ENCODE measurements at regions not wholly inside any gene's neighbourhood (a gene's known extent, or its start where the extent isn't known, plus 50 kb on each side); places are given as distances from the start of the nearest gene placed in this dataset.

DNA sequence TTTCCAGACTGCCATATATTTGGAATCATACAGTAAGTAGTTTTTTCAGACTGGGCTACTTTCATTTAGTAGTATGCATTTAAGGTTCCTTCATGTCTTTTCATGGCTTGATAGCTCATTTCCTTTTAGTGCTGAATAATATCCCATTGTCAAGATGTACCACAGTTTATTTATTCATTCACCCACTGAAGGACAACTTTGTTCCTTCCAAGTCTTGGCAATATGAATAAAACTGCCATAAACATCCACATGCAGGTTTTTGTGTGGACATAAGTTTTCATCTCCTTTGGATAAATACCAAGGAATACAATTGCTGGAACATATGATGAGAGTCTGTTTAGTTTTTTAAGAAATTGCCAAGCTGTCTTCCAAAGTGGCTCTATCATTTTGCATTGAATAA is 366.4 kb upstream of the NFIA start:
- TF ChIP-seq CTCF (IDR thresholded peaks at IDR 0.05; ENCODE audit: low read depth, low read length, missing control alignments): no peak
- no peak for DNase-seq (ENCODE audit: low read depth)
- H3K4me3 ChIP-seq (ENCODE audit: low read depth, low read length): no peak overlapping the region
- in situ Hi-C loops (cut with HindIII; ENCODE audit: low sequenced_read_pairs): no loop called here

DNA sequence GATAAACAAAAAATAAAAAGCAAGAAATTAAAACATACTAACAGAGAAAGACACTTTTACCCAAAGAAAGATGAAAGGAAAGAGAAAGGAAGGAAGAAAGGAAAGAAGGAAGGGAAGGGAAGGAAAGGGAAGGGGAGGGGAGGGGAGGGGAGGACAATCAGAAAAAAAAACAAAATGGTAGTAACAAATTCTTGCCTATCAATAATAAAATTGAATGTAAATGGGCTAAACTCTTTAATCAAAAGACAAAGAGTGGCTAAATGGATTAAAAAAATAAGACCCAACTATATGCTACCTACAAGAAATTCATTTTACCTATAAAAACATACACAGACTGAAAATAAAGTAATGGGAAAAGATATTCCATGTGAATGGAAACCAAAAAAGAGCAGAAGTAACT is 372.9 kb upstream of the NFIA start:
- no peak overlapping the region for H3K4me3 ChIP-seq (ENCODE audit: low read depth, low read length)
- in situ Hi-C loops (cut with HindIII; ENCODE audit: low sequenced_read_pairs): no loop called here
- DNase-seq (ENCODE audit: low read depth): no peak
- no peak for TF ChIP-seq CTCF (IDR thresholded peaks at IDR 0.05; ENCODE audit: low read depth, low read length, missing control alignments)

GRCh38 chr1:60705026-60705425 is 377.3 kb upstream of the NFIA start:
- in situ Hi-C loops (cut with HindIII; ENCODE audit: low sequenced_read_pairs): no loop called here
- no peak for DNase-seq (ENCODE audit: low read depth)
- H3K4me3 ChIP-seq (ENCODE audit: low read depth, low read length): no peak overlapping the region
- no peak for TF ChIP-seq CTCF (IDR thresholded peaks at IDR 0.05; ENCODE audit: low read depth, low read length, missing control alignments)

DNA sequence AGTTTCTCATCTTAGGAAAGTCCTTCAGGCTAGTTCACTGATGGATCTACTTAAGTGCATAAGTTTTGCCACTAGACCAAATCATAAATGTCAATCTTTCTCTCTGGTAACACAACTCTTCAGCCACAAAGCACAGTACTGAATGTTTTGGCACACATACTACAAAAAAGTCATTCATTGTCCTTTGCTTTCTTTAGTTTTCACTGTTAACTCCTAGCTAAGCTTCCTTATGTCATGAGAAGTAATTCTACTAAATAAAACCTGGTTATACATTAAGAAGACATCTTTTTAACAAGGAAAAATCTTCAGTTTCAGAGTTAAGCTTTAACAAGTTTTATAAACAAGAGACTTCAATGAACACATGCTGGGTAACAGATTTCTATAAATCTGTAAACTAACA is 379.2 kb upstream of the NFIA start:
- no peak overlapping the region for H3K4me3 ChIP-seq (ENCODE audit: low read depth, low read length)
- DNase-seq (ENCODE audit: low read depth): no peak
- in situ Hi-C loops (cut with HindIII; ENCODE audit: low sequenced_read_pairs): no loop called here
- TF ChIP-seq CTCF (IDR thresholded peaks at IDR 0.05; ENCODE audit: low read depth, low read length, missing control alignments): no peak

DNA sequence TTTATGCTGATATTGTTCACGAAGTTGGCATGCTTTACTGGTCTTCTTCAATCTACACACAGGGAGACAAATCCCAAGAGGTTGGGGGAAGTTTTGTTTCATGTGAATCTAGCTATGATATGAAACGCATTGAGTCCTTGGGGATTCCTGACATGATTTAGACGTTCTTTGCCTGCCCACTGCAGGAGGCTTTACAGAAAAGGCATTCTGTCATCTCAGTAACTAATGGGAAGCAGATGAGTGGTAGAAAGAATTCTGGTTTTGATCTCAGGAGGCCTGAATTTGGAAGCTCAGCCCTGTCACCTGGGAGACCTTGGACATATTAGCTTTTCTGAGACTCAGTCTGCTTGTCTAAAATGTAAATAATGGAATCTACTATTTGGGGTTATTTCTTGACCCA is 383.0 kb upstream of the NFIA start:
- in situ Hi-C loops (cut with HindIII; ENCODE audit: low sequenced_read_pairs): no loop called here
- no peak for DNase-seq (ENCODE audit: low read depth)
- no peak for TF ChIP-seq CTCF (IDR thresholded peaks at IDR 0.05; ENCODE audit: low read depth, low read length, missing control alignments)
- no peak overlapping the region for H3K4me3 ChIP-seq (ENCODE audit: low read depth, low read length)

- no peak for TF ChIP-seq CTCF (IDR thresholded peaks at IDR 0.05; ENCODE audit: low read depth, low read length, missing control alignments)
- in situ Hi-C loops (cut with HindIII; ENCODE audit: low sequenced_read_pairs): no loop called here
- no peak overlapping the region for H3K4me3 ChIP-seq (ENCODE audit: low read depth, low read length)
- DNase-seq (ENCODE audit: low read depth): peak; percentile 2
Measured at GRCh38 chr1:60697204-60697994, 385.0 kb upstream of the NFIA start.
